ENCODE measurements at regions not wholly inside any gene's neighbourhood (a gene's known extent, or its start where the extent isn't known, plus 50 kb on each side); places are given as distances from the start of the nearest gene placed in this dataset.

DNA sequence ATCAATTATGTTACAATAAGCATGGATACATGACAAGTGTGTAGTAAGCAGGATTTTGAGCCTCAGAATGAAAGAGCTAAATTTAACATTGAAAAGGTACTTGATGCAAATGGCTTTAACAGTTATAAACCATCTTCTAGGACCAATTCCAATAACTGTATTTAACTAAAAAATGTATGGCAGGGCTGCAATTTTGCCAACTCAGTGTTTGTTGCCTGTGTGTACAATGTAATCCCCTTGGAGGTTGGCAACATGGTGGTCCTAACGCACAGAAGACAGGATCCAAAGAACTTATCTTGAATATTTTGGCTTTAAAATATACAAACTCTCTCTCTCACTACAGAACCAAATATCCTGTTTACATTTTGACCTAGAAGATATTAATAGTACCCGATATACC lies 2314.1 kb downstream of the LRRC4C start:
- in situ Hi-C loops (cut with MboI; ENCODE audit: low sequenced_read_pairs): no loop called here

DNA sequence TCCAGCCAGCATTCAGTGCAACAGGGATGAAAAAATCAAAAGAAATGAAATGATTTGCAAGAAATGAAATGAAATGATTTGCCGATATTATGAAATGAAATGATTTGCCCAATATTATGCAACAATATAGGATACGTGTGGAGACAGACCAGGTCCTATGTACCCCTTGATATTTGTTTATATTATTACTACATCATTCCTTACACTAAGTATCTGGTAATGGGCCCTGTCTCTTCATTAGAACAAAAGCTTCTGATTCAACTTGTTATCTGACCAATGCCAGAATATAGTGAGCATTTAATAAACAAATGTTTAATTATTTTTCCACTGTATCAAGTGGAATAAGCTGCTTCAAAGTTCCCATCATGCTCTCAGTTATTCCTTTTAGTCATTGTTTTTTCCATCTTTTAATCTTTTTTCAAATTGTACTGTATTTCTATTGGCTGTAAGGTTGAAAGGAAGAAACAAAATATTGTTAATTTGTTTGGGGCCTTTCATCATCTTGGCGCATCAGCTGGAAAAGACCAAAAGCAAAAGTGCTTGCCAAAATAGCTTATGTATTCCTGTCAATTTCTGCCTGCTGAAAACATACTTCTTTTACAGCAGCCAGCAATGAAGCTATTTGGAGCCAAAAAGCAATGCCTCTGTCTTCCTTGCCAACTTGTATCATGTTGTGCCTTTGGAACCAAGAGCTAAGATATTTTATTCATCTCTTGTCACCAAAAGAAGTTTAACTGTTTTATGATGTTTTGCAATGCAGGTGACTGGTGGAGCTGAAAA lies 2314.9 kb downstream of the LRRC4C start:
- in situ Hi-C loops (cut with MboI; ENCODE audit: low sequenced_read_pairs): no loop called here

DNA sequence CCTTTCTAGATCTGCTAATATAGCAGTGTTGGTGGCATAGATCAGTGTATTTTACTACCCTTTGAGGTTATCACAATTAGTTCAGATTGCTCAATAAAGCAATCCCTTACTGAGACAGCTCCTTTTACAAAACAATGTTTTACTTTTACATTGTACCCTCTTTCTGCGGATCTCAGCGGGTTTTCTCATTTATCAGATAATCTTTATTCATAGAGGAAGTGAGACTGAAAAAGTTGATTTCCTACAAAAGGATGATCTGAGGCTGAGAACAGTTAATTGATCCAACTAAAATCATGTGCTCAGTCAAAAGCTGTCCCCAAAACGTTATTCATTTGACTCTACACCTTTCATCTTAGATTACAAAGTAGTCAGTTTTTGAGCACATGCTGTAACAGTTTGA lies 2319.9 kb downstream of the LRRC4C start:
- in situ Hi-C loops (cut with MboI; ENCODE audit: low sequenced_read_pairs): no loop called here

DNA sequence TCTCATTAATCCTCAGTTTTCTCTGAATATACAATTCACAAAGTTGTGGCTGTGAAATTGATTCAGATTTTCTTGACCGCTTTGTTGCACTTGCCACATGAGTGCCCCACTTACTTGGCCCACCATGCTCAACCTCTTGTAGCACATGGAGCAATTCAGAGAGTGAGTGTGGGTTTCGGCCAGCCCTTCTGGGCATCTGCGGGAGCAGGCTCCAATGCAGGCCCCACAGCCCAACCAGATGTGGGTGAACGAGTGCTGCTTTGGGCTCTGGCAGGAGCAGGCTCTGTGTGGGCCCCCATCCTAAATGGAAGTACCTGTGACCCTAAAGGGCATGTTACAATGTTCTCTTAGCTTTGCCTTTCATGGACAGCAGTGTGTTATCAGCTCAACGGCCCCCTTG lies 2338.6 kb downstream of the LRRC4C start:
- in situ Hi-C loops (cut with MboI; ENCODE audit: low sequenced_read_pairs): no loop called here

GRCh38 chr11:39113606-39114005 lies 2345.8 kb downstream of the LRRC4C start:
- in situ Hi-C loops (cut with MboI; ENCODE audit: low sequenced_read_pairs): no loop called here

DNA sequence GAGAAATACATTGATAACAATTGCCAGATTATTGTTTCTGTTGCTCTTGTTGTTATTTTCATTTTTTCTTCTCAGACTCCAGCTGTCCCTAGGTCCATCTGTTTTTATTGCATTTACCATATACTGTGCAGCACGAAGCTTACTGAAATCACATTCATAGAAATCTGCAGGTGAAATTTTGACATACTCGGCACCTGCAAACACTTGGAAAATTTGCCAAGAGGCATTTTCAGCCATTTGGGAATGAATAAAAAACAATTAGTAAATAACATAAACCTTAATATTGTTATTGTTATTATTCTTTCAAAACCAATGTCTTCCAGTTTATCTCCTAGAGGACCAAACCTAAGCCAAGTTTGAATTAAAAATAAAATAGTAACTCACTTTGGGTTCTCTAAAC lies 2357.2 kb downstream of the LRRC4C start:
- in situ Hi-C loops (cut with MboI; ENCODE audit: low sequenced_read_pairs): no loop called here

DNA sequence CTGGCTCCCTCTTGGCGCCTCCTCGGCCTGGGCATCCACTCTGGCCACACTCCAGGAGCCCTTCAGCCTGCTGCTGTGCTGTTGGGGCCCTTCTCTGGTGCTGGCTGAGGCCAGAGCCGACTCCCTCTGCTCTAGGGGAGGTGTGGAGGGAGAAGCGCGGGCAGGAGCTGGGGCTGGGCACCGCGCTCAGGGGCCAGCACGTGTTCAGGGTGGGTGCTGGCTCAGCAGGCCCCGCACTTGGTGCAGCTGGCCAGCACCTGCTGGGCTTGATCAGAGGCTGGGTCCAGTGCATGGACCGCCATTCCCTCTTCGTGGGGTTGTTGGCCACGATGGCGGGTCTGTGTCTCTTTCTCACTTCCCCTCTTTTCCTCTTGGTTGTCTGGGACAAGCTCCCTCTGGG lies 2381.0 kb downstream of the LRRC4C start:
- in situ Hi-C loops (cut with MboI; ENCODE audit: low sequenced_read_pairs): no loop called here

DNA sequence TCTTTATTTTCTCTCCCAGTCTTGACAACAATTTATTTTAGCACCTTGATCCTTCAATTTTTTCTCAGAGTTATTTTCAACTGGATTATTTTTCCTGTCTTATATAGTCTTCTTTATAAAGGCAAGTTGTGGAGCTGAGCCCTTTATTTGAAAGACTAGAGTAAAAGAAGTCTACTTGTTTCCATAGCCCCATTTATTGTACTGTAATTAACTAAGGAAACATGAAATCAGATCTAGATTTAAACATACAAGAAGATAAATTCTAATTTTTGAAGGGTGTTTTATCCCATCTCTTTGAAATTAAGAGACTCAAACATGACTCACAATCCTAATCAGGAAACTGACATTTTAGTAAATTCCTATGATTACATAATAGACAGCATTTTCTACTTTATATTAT lies 2421.8 kb downstream of the LRRC4C start:
- in situ Hi-C loops (cut with MboI; ENCODE audit: low sequenced_read_pairs): no loop called here

GRCh38 chr11:39036021-39036420 lies 2423.4 kb downstream of the LRRC4C start:
- in situ Hi-C loops (cut with MboI; ENCODE audit: low sequenced_read_pairs): no loop called here

DNA sequence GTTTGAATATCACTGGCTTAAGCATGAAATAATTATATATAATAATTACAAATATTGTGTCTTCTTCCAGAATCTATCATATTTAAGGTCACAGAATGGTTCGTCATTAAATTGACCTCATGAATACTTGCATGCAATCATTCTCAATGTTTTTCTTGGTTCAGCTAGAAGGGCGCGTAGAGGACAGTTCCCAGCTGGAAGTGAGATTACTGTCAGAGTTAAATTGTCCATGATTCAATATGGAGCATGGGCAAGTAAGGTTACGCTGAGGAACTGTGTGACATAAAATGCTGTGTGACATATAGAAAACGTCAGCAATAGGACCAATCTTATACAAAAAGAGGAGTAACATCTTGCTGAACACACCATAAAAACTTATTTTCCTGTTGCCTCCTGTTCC lies 2423.5 kb upstream of the RAG2 start:
- in situ Hi-C loops (cut with MboI; ENCODE audit: low sequenced_read_pairs): no loop called here

DNA sequence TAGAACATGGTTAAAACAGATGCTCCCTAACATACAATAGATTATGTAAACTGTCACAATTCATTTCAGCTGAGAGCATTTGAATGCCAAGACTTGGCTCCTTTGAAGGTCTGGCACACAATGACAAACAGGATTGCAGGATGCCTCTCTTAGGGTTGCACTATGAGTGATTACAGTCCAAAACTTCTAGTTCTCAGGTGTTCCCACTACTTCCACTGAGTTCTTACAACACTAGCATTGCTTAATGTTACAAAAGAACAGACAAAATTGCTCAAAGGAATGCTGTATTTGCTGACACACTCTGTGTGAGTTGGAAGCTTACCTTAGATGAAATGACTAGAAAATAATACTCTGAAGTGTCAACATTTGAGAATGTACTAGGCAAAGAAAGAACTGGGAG lies 2413.8 kb upstream of the RAG2 start:
- in situ Hi-C loops (cut with MboI; ENCODE audit: low sequenced_read_pairs): no loop called here

DNA sequence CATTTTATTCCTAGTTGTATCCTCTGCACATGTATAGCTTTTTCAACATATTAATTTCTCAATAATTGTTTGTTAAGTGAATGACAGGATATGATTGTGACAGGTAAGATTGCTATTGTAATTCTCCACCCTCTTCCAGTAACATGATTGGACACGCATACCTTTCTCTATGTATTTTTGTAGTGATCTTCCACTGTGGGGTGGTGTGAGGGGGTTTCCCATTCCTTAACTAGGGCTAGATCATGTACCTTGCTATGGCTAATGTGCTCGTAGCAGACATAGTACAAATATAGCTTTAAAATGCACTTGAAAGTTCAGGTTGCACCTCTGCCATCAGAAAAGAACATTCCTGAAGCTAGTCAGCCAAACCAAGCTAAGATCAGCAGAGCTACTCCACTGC lies 2392.8 kb upstream of the RAG2 start:
- in situ Hi-C loops (cut with MboI; ENCODE audit: low sequenced_read_pairs): no loop called here

DNA sequence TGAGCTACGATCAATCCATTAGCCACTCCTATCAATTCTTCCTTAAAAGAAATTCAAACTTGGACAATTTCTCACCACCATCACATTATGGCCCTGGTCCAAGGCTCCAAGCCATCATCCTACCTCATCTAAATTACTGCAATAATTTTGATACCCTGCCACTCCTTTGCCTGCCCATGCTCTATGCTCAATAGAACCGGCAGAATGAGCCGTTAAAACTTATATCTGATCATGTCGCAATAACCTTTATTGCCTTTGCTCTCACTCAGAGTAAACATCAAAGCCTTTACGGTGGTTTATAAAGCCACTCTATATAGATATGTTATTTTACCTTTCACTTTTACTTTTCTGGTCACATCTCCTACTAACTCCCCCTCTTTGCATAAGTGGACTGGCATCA lies 2392.1 kb upstream of the RAG2 start:
- in situ Hi-C loops (cut with MboI; ENCODE audit: low sequenced_read_pairs): no loop called here

GRCh38 chr11:38988908-38989307 lies 2390.9 kb upstream of the RAG2 start:
- in situ Hi-C loops (cut with MboI; ENCODE audit: low sequenced_read_pairs): no loop called here

DNA sequence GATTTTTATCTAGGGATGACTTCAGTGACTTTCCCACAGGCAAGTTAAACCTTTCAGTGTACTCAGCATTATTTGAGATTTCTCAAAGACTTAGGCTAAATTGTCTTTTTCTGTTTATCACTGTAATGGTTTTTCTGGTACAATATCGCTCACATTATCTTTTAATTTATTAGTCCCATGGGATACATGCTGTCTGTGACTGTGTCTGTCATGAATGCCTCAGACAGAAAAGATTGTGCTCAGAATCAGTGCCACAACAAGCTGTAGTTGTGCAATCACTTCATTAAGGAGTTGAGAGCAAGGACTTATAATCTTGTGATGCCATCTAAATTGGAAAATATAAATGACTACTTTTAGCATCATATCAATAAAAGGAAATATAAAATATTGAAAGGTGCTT lies 2374.2 kb upstream of the RAG2 start:
- in situ Hi-C loops (cut with MboI; ENCODE audit: low sequenced_read_pairs): no loop called here

DNA sequence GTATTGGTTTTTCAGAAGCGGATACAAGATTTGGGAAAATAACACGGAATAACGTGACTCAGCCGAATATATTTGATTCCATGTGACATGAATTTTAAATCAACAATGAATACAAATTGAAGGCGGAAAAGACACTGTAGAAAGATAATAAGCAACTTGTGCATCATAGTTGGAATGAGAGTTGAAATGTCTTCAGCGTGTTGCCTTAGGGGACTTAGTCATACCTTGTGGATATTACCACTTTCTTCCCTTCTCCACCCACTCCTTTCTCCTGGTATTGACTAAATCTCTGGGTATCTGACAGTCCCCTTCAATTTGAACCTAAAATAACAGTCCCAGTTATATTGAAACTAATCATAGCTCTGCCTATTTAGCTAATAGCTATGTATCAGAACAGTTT lies 2373.1 kb upstream of the RAG2 start:
- in situ Hi-C loops (cut with MboI; ENCODE audit: low sequenced_read_pairs): no loop called here

DNA sequence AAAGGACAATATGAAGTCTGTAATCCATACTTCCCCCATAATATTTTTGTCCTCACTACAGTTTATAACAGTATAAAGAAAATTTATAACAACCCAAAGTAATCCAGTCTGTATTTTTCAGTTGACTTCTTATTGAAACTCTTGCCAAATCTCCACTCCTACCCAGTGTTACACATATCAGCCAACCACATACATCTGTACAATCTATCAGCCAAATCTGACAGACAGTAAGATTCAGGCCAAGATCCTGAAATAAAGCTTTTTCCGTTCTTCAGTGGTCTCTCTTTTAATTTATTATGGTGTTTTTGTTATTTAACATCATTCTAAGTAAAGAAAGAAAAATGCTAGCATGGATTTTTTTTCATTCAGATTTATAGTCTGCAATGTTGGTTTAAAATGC lies 2370.9 kb upstream of the RAG2 start:
- in situ Hi-C loops (cut with MboI; ENCODE audit: low sequenced_read_pairs): no loop called here

GRCh38 chr11:38952698-38953097 lies 2354.7 kb upstream of the RAG2 start:
- in situ Hi-C loops (cut with MboI; ENCODE audit: low sequenced_read_pairs): no loop called here

- in situ Hi-C loops (cut with MboI; ENCODE audit: low sequenced_read_pairs): no loop called here
Observed at GRCh38 chr11:38950867-38951266, 2352.8 kb upstream of the RAG2 start.

GRCh38 chr11:38948392-38948791 lies 2350.4 kb upstream of the RAG2 start:
- in situ Hi-C loops (cut with MboI; ENCODE audit: low sequenced_read_pairs): no loop called here

DNA sequence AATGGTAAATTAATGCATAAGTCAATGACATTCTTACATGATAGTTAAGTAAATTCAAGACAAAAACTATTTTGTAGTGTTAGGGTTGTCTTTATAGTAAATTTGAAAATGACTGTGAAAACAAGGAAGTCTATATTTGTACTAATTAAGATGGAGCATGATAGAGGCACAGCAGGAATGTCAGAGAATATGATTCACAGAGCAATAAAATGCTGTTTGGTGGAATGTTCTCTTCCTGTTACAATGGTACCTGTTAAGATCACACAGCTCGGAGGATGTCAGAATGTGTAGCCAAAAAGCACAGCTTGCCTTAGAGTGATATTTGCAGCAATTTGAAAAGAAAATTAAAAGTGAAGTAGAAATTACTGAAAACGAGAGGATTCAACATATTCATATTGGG lies 2339.7 kb upstream of the RAG2 start:
- in situ Hi-C loops (cut with MboI; ENCODE audit: low sequenced_read_pairs): no loop called here

GRCh38 chr11:38935941-38936340 lies 2337.9 kb upstream of the RAG2 start:
- in situ Hi-C loops (cut with MboI; ENCODE audit: low sequenced_read_pairs): no loop called here

GRCh38 chr11:38927993-38928392 lies 2330.0 kb upstream of the RAG2 start:
- in situ Hi-C loops (cut with MboI; ENCODE audit: low sequenced_read_pairs): no loop called here
